IgD-negative memory B cell (primary cell): ENCODE measurements at regions not wholly inside any gene's neighbourhood (a gene's known extent, or its start where the extent isn't known, plus 50 kb on each side); places are given as distances from the start of the nearest gene placed in this dataset.
"Not testable (repeated sequence)": the region's sequence is repeated elsewhere in the genome, so short reads cannot be mapped to it uniquely, and the experiment has no call there.

Source experiments
- H3K27ac Mint-ChIP-seq, 3 donors: one replicate each; pipeline ENCODE4 v1.8.0; 2020 to 2022; ENCODE audit warnings: mild to moderate bottlenecking in 3 of 3, mixed read lengths in 3 of 3, moderate library complexity in 1 of 3
- H3K27me3 Mint-ChIP-seq: one replicate; pipeline ENCODE4 v1.8.0; 2021; ENCODE audit warnings: mixed read lengths
- H3K36me3 Mint-ChIP-seq: one replicate; pipeline ENCODE4 v1.8.0; 2020; ENCODE audit warnings: mild to moderate bottlenecking, mixed read lengths
- H3K4me1 Mint-ChIP-seq, 3 donors: one replicate each; pipeline ENCODE4 v1.8.0; 2020 to 2022; ENCODE audit warnings: mixed read lengths in 3 of 3, mild to moderate bottlenecking in 1 of 3
- H3K4me3 Mint-ChIP-seq, 4 donors: one replicate each; pipeline ENCODE4 v1.8.0; 2020 to 2022; ENCODE audit warnings: mild to moderate bottlenecking in 4 of 4, mixed read lengths in 4 of 4, moderate library complexity in 3 of 4
- H3K9me3 Mint-ChIP-seq, 3 donors: one replicate each; pipeline ENCODE4 v1.8.0; 2020 to 2021; ENCODE audit warnings: mixed read lengths in 3 of 3, mild to moderate bottlenecking in 1 of 3

GRCh38 chr14:106010783-106011182, 484.4 kb downstream of the TMEM121 start:
- no peaks in the 10 kb centered on the region for H3K36me3 Mint-ChIP-seq
- H3K27me3 Mint-ChIP-seq = no peaks in the 10 kb centered on the region
- no peaks in the 10 kb centered on the region for H3K9me3 Mint-ChIP-seq
- peaks cover 0 to 4% (median 0%) of the 10 kb centered on the region in 3 donors for H3K4me1 Mint-ChIP-seq
- H3K4me3 Mint-ChIP-seq = no peak overlapping the region
- H3K27ac Mint-ChIP-seq = no peak overlapping the region

GRCh38 chr14:106011631-106012360, 485.4 kb downstream of the TMEM121 start:
- not testable (repeated sequence) for H3K27ac Mint-ChIP-seq

GRCh38 chr14:106012361-106012725, 486.0 kb downstream of the TMEM121 start:
- H3K9me3 Mint-ChIP-seq, H3K36me3 Mint-ChIP-seq, H3K27me3 Mint-ChIP-seq, H3K4me1 Mint-ChIP-seq, H3K27ac Mint-ChIP-seq, H3K4me3 Mint-ChIP-seq: not testable (repeated sequence)

More at GRCh38 chr14:106011631-106012360, 485.4 kb downstream of the TMEM121 start:
- not testable (repeated sequence) for H3K4me1 Mint-ChIP-seq, H3K9me3 Mint-ChIP-seq, H3K4me3 Mint-ChIP-seq, H3K27me3 Mint-ChIP-seq, H3K36me3 Mint-ChIP-seq

DNA sequence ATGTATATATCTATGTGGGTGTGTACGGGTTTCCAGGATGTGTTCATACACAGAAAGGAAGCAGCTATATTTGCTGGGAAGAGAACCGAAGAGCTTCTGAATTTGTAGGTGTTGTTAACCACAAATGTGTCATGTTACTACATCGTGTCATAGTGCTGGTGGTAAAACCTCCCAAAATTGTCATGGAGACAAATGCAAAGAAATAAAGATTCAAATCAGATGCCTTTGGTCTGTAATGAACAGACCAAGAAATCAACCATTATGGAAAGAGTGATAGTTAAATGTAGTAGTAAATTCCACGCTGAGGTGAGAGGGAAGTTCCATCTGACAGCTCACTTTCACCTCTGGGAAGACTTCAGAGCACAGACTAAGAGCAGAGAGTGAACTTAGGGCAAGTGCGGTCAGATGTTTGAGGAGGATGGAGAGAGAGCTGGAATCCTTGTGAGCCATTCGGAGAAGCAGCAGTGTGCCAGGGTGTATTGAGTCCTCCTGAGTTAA, 487.5 kb downstream of the TMEM121 start:
- Mint-ChIP-seq H3K4me3 (no peak overlapping the region), H3K36me3 (no peaks in the 10 kb centered on the region), H3K27me3 (no peaks in the 10 kb centered on the region), H3K9me3 (no peaks in the 10 kb centered on the region), H3K4me1 (no peaks in the 10 kb centered on the region), H3K27ac (no peak overlapping the region)

DNA sequence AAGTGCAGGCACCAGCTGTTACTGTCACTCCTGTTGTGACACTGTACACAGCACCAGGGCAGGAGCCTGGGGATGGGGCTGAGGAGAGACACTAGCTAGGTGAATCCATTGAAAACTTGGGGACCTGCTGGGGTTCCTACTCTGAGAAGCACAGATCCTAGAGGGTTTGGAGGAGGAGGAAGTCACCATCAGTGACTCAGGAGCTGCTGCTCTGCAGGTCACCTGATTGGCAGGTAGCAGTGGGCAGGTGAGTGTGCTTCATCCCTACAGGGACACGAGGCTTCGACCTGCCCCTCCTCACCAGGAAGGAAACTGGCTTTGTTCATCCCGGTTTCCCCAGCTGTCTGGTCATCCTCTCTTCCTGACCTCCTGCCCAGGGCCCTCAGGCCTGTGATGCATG, 491.6 kb downstream of the TMEM121 start:
- H3K27ac Mint-ChIP-seq, H3K9me3 Mint-ChIP-seq, H3K4me1 Mint-ChIP-seq, H3K27me3 Mint-ChIP-seq, H3K36me3 Mint-ChIP-seq, H3K4me3 Mint-ChIP-seq: not testable (repeated sequence)

DNA sequence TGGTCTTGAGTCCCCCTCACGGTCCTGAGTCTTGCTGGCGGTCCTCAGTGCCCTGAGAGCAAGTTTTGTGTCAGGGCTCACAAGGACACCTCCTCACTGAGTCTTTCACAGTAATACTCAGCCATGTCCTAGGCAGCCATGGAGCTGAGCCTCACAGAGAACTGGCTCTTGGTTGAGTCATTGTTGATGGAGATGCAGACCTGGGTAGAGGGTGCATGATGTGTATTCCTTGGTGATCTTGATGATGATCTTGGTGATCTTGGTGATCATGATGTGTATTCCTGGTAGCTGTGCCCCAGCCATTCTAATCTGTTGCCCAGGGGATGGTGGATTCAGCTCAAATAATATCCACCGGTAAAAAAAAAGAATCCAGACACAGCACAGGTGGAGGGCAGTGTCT, 495.4 kb downstream of the TMEM121 start:
- Mint-ChIP-seq H3K36me3 (no peaks in the 10 kb centered on the region), H3K27ac (no peak overlapping the region), H3K4me3 (no peak overlapping the region), H3K9me3 (no peaks in the 10 kb centered on the region), H3K4me1 (no peaks in the 10 kb centered on the region), H3K27me3 (no peaks in the 10 kb centered on the region)

DNA sequence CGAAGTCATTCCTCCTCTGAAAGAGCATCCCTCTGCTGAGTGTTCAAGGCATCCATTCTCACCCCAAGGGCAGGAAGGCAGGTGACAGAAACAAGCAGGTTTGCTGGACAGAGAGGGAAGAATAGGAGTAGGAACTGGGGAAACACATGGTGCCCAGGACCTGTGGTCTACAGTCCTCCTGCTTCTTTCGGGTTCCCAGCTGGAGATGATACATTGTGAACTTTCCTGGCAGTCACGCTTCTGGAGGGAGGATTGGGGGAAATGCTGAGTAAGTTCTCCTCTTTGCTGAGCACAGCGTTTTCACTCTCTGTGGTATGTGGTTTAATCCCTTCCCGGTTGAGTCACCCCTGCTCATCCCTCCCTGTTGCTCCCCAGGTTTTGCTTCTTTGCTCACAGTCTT, 496.3 kb downstream of the TMEM121 start:
- not testable (repeated sequence) for H3K4me1 Mint-ChIP-seq, H3K27me3 Mint-ChIP-seq, H3K27ac Mint-ChIP-seq, H3K9me3 Mint-ChIP-seq, H3K4me3 Mint-ChIP-seq, H3K36me3 Mint-ChIP-seq

DNA sequence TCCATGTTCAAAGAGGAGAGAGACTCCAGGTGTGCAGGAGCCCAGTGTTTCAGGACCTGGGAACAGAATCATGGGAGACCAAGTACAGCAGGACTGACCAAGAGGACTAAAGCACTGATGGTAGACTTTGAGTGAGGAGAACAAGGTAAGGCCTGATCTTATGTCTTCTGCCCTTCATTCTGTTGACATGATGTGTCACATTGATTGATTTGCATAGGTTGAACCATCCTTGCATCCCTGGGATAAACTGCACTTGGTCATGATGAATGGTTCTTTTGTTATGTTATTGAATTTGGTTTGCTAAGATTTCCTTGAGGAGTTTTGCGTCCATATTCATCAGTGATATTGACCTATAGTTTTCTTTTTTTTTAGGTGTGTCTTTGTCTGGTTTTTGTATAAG, 497.0 kb downstream of the TMEM121 start:
- H3K4me3 Mint-ChIP-seq = no peak overlapping the region
- no peaks in the 10 kb centered on the region for H3K36me3 Mint-ChIP-seq
- no peaks in the 10 kb centered on the region for H3K4me1 Mint-ChIP-seq

GRCh38 chr14:106024983-106025604, 498.7 kb downstream of the TMEM121 start:
- Mint-ChIP-seq H3K27me3 (peaks cover 1% of the 10 kb centered on the region), H3K36me3 (no peaks in the 10 kb centered on the region), H3K4me3 (peak overlapping the region in 1 of 4 donors; percentile 23), H3K4me1 (no peaks in the 10 kb centered on the region), H3K9me3 (no peaks in the 10 kb centered on the region), H3K27ac (no peak overlapping the region)

More for the DNA sequence above, 497.0 kb downstream of the TMEM121 start:
- Mint-ChIP-seq H3K27ac (no peak overlapping the region), H3K9me3 (no peaks in the 10 kb centered on the region), H3K27me3 (no peaks in the 10 kb centered on the region)

- Mint-ChIP-seq H3K36me3 (no peaks in the 10 kb centered on the region), H3K4me3 (no peak overlapping the region), H3K27me3 (peaks cover 1% of the 10 kb centered on the region), H3K9me3 (no peaks in the 10 kb centered on the region), H3K27ac (no peak overlapping the region), H3K4me1 (no peaks in the 10 kb centered on the region)
Measured at GRCh38 chr14:106026026-106026425, 499.6 kb downstream of the TMEM121 start.

DNA sequence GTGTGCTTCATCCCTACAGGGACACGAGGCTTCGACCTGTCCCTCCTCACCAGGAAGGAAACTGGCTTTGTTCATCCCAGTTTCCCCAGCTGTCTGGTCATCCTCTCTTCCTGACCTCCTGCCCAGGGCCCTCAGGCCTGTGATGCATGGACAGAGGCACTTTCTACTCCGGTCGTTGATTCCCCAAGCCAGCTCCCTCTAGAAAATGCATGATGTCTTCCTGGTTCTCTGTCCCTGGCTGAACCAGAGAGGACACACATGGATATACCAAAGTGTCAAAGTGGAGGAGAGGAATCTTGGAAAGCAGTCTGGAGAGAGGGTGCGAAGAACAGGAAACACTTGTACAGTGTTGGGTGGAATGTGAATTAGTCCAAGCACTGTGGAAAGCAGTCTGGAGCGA, 501.4 kb downstream of the TMEM121 start:
- H3K27ac Mint-ChIP-seq, H3K9me3 Mint-ChIP-seq: not testable (repeated sequence)

GRCh38 chr14:106029959-106030358, 503.6 kb downstream of the TMEM121 start:
- peaks cover 1% of the 10 kb centered on the region for H3K27me3 Mint-ChIP-seq
- no peaks in the 10 kb centered on the region for H3K4me1 Mint-ChIP-seq
- H3K36me3 Mint-ChIP-seq = no peaks in the 10 kb centered on the region
- H3K9me3 Mint-ChIP-seq = no peaks in the 10 kb centered on the region
- H3K27ac Mint-ChIP-seq = peak overlapping the region in 1 of 3 donors; percentile 59
- H3K4me3 Mint-ChIP-seq = no peak overlapping the region

More for the DNA sequence above, 501.4 kb downstream of the TMEM121 start:
- not testable (repeated sequence) for H3K27me3 Mint-ChIP-seq, H3K36me3 Mint-ChIP-seq, H3K4me1 Mint-ChIP-seq, H3K4me3 Mint-ChIP-seq

DNA sequence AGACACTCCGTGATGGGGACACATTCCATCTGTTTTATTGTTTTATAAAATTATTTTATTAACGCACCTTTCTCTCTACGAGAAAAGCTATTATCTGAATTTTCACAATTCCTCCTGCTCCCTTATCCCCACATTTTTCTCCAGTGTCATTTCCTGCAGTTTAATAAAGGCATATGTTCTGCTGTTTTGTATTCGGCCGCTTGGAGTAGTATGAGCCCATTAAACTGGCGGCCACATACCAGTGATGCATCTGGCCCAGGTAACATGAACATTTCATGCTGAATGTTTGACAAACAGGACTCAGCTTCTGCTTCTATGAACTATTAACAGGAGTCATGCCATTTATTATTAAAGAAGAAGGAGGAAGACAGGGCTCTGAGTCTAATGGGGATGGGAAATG, 511.0 kb downstream of the TMEM121 start:
- Mint-ChIP-seq H3K36me3 (no peaks in the 10 kb centered on the region), H3K27me3 (no peaks in the 10 kb centered on the region), H3K9me3 (no peaks in the 10 kb centered on the region), H3K4me3 (no peak overlapping the region), H3K27ac (no peak overlapping the region), H3K4me1 (no peaks in the 10 kb centered on the region)

- Mint-ChIP-seq H3K27ac (no peak overlapping the region), H3K36me3 (no peaks in the 10 kb centered on the region), H3K27me3 (no peaks in the 10 kb centered on the region), H3K9me3 (no peaks in the 10 kb centered on the region), H3K4me1 (no peaks in the 10 kb centered on the region), H3K4me3 (peak overlapping the region in 3 of 4 donors; percentile 27 to 69 (median 59))
Measured at GRCh38 chr14:106038263-106038662, 511.9 kb downstream of the TMEM121 start.

DNA sequence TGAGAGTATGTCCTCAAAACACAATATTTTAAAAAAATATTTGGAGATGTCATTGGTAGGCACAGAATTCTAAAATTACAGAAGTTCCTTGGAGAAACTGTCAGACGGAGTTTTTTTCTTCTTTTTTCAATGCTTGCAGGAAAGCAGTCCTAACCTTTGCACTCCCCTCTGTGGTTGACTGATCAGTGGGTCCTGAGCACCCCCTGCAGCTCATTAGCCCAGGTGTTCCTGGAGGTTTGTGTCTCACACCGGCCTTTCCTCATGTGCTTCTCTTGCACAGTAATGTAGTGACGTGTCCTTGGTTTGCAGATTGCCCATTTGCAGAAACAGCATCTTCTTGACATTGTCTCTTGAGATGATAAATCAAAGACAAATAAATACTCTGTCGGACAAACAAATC, 513.0 kb downstream of the TMEM121 start:
- H3K4me3 Mint-ChIP-seq = no peak overlapping the region
- H3K36me3 Mint-ChIP-seq = no peaks in the 10 kb centered on the region
- H3K27ac Mint-ChIP-seq = no peak overlapping the region

GRCh38 chr14:106044515-106044914, 518.1 kb downstream of the TMEM121 start:
- Mint-ChIP-seq H3K9me3 (no peaks in the 10 kb centered on the region), H3K4me1 (peaks cover 0 to 4% (median 0%) of the 10 kb centered on the region in 3 donors), H3K36me3 (no peaks in the 10 kb centered on the region), H3K27ac (no peak overlapping the region), H3K27me3 (no peaks in the 10 kb centered on the region), H3K4me3 (peak overlapping the region in 1 of 4 donors; percentile 17)

More for the DNA sequence above, 513.0 kb downstream of the TMEM121 start:
- Mint-ChIP-seq H3K4me1 (peaks cover 0 to 2% (median 0%) of the 10 kb centered on the region in 3 donors), H3K9me3 (no peaks in the 10 kb centered on the region), H3K27me3 (no peaks in the 10 kb centered on the region)
